ENCODE measurements at regions not wholly inside any gene's neighbourhood (a gene's known extent, or its start where the extent isn't known, plus 50 kb on each side); places are given as distances from the start of the nearest gene placed in this dataset.

GRCh38 chr18:70522183-70522680 lies 233.4 kb downstream of the SOCS6 start:
- Histone ChIP-seq H3K27ac (ENCODE audit: low read depth, low read length, poor library complexity, severe bottlenecking) (no peak overlapping the region), H3K27me3 (replicated peaks; ENCODE audit: insufficient read depth, low read depth, low read length, poor library complexity) (no peaks in the 10 kb centered on the region), H3K4me1 (ENCODE audit: insufficient read depth, low read length, poor library complexity, severe bottlenecking) (peaks cover 6% of the 10 kb centered on the region), H3K4me3 (ENCODE audit: low read depth, low read length, poor library complexity, severe bottlenecking) (no peak overlapping the region), H3K36me3 (ENCODE audit: insufficient read depth, low read length, poor library complexity, severe bottlenecking) (no peaks in the 10 kb centered on the region), H3K9me3 (ENCODE audit: low read depth, low read length, poor library complexity, severe bottlenecking) (no peaks in the 10 kb centered on the region)
- no TSS peak for BruUV-seq (replicated peaks)
- intact Hi-C loops (cut with micrococcal nuclease; ENCODE audit: unreplicated experiment), result no loop called here
- no peak for DNase-seq (ENCODE audit: low spot score)
- no peak for TF ChIP-seq EZH2 (IDR thresholded peaks at IDR 0.05; ENCODE audit: borderline replicate concordance, low read depth, low read length, poor library complexity, severe bottlenecking)
- no peak for TF ChIP-seq CTCF (conservative IDR thresholded peaks at IDR 0.05; ENCODE audit: low read depth, low read length)
- POLR2A ChIA-PET (ENCODE audit: low non-redundant PET), result no interaction called here
- CTCF ChIA-PET, result no interaction called here

DNA sequence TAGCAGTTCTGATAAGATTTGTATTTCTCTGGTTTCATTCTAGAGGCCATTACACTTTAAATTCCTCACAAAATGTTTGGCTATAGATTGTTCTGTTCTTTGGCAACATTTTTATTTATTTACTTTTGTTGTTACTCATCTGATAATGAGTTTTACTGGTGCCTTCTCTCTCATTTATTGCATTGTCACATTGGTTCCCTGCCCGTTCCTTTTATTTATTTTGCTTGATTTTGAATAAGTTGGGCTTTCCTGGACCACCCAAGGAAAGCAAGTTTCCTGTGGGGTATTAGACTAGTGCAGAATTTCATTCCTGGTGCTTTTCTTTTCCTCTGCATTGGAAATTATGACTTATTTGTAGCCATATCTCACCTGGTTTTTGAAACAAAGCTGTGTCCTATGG lies 232.0 kb downstream of the SOCS6 start:
- CTCF ChIA-PET, result no interaction called here
- TF ChIP-seq CTCF (conservative IDR thresholded peaks at IDR 0.05; ENCODE audit: low read depth, low read length), result no peak
- no peak for TF ChIP-seq EZH2 (IDR thresholded peaks at IDR 0.05; ENCODE audit: borderline replicate concordance, low read depth, low read length, poor library complexity, severe bottlenecking)
- Histone ChIP-seq H3K4me1 (ENCODE audit: insufficient read depth, low read length, poor library complexity, severe bottlenecking) (peaks cover 9% of the 10 kb centered on the region), H3K4me3 (ENCODE audit: low read depth, low read length, poor library complexity, severe bottlenecking) (no peak overlapping the region), H3K36me3 (ENCODE audit: insufficient read depth, low read length, poor library complexity, severe bottlenecking) (no peaks in the 10 kb centered on the region), H3K27ac (ENCODE audit: low read depth, low read length, poor library complexity, severe bottlenecking) (no peak overlapping the region), H3K9me3 (ENCODE audit: low read depth, low read length, poor library complexity, severe bottlenecking) (no peaks in the 10 kb centered on the region), H3K27me3 (replicated peaks; ENCODE audit: insufficient read depth, low read depth, low read length, poor library complexity) (no peaks in the 10 kb centered on the region)
- no peak for DNase-seq (ENCODE audit: low spot score)
- BruUV-seq (replicated peaks), result no TSS peak
- POLR2A ChIA-PET (ENCODE audit: low non-redundant PET), result interaction anchor here (0.6 kb wide), 1 partner anchor 126 kb away, joined by 3 read pairs; no protein-coding TSS in a partner anchor
- intact Hi-C loops (cut with micrococcal nuclease; ENCODE audit: unreplicated experiment), result no loop called here

DNA sequence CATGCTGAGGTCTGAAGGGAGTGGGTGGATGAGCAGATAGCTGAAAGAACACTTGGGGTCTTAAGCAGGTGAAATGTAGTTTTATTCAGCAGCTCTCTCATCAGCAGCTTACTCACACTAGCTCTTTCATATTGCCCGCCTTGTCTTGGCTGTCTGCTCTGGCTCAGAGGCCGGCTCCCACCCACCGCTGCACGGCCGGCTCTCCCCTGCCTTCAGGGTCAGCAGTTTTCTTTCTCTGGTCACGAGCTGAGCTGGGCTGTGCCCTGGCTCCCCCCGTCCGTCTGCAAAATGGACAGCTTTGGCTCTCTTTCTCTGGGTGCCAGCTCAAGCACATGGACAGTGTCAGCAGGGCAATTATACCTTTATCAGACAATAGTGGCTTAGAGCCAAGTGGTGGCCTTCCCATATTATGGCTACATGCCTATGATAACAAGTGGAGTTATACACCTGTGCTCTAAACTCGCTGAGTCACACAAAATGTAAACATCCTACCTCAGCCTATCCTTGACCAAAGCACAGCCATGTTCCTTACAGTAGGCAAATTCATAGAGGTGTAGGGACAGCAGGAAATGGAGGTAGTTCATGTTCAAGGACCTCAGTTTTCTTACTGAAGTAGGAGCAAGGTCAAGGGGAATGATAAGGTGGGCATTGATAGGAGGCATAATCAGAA lies 224.8 kb downstream of the SOCS6 start:
- H3K36me3 ChIP-seq (ENCODE audit: insufficient read depth, low read length, poor library complexity, severe bottlenecking), result no peaks in the 10 kb centered on the region
- no peak for TF ChIP-seq CTCF (conservative IDR thresholded peaks at IDR 0.05; ENCODE audit: low read depth, low read length)
- TF ChIP-seq EZH2 (IDR thresholded peaks at IDR 0.05; ENCODE audit: borderline replicate concordance, low read depth, low read length, poor library complexity, severe bottlenecking), result no peak
- peaks cover 5% of the 10 kb centered on the region for H3K4me1 ChIP-seq (ENCODE audit: insufficient read depth, low read length, poor library complexity, severe bottlenecking)
- no peaks in the 10 kb centered on the region for H3K9me3 ChIP-seq (ENCODE audit: low read depth, low read length, poor library complexity, severe bottlenecking)
- CTCF ChIA-PET, result no interaction called here
- no peaks in the 10 kb centered on the region for H3K27me3 ChIP-seq (replicated peaks; ENCODE audit: insufficient read depth, low read depth, low read length, poor library complexity)
- POLR2A ChIA-PET (ENCODE audit: low non-redundant PET), result no interaction called here
- H3K4me3 ChIP-seq (ENCODE audit: low read depth, low read length, poor library complexity, severe bottlenecking), result no peak overlapping the region
- DNase-seq (ENCODE audit: low spot score), result no peak
- no TSS peak for BruUV-seq (replicated peaks)
- intact Hi-C loops (cut with micrococcal nuclease; ENCODE audit: unreplicated experiment), result no loop called here
- H3K27ac ChIP-seq (ENCODE audit: low read depth, low read length, poor library complexity, severe bottlenecking), result no peak overlapping the region

Data from A673 (cell line).